Prostate gland (tissue), 2 donors: ENCODE measurements at regions not wholly inside any gene's neighbourhood (a gene's known extent, or its start where the extent isn't known, plus 50 kb on each side); places are given as distances from the start of the nearest gene placed in this dataset.

ENCODE experiments used
- POLR2A ChIP-seq: fragments of 450-650 bp; IDR thresholded peaks from one replicate; pipeline ENCODE4 v1.6.1; 2016; ENCODE audit warnings: antibody characterized with exemption, mild to moderate bottlenecking
- POLR2AphosphoS5 ChIP-seq: sonication (generic); formaldehyde crosslinking; IDR thresholded peaks from one replicate; pipeline ENCODE4 v1.6.1; 2017; ENCODE audit warnings: antibody characterized with exemption
- TF ChIP-seq, protein P1 (sequence below), 4 experiments: fragments of 200-600 bp in 2 of 4; fragments of 450-650 bp in 2 of 4; sonication (generic) in 2 of 4; IDR thresholded peaks; 1 replicate in 3 of 4; 2 replicates in 1 of 4; pipeline ENCODE4 v1.5.1; 2016 to 2019; ENCODE audit warnings: antibody characterized with exemption in 4 of 4, mild to moderate bottlenecking in 2 of 4, moderate library complexity in 2 of 4

- TF ChIP-seq, protein P1, sequence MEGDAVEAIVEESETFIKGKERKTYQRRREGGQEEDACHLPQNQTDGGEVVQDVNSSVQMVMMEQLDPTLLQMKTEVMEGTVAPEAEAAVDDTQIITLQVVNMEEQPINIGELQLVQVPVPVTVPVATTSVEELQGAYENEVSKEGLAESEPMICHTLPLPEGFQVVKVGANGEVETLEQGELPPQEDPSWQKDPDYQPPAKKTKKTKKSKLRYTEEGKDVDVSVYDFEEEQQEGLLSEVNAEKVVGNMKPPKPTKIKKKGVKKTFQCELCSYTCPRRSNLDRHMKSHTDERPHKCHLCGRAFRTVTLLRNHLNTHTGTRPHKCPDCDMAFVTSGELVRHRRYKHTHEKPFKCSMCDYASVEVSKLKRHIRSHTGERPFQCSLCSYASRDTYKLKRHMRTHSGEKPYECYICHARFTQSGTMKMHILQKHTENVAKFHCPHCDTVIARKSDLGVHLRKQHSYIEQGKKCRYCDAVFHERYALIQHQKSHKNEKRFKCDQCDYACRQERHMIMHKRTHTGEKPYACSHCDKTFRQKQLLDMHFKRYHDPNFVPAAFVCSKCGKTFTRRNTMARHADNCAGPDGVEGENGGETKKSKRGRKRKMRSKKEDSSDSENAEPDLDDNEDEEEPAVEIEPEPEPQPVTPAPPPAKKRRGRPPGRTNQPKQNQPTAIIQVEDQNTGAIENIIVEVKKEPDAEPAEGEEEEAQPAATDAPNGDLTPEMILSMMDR (IDR thresholded peaks at IDR 0.05) = no peak
- TF ChIP-seq POLR2A = no peak
- TF ChIP-seq POLR2AphosphoS5 = no peak
Observed at GRCh38 chr16:22688930-22689329, 125.0 kb upstream of the HS3ST2 start.
